ENCODE measurements at regions not wholly inside any gene's neighbourhood (a gene's known extent, or its start where the extent isn't known, plus 50 kb on each side); places are given as distances from the start of the nearest gene placed in this dataset.

DNA sequence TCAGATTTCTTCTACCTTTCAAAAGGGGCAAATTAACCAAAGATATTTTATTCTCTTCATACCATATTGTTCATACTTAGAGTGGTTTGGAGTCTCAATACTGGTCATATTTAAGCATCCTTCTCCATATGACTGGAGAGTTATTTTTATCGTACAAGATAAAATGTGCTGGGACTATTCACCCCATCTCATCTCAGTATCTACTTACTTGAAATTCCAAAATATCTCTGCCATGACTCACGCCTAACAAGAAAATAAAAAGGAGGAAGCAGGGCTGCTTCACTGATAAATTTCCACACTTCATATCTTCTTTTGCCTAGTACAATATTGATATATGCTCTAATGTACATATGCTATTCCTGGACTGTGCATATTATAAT is 277.9 kb upstream of the CDH9 start:
- H3K27ac ChIP-seq (ENCODE audit: low read depth in 2 of 2, low read length in 1 of 2) = peak overlapping the region; percentile 90 to 99; a peak in 3 of 4 replicates
- ChIA-PET CTCF (no interaction called here), POLR2A (no interaction called here)
- peak overlapping the region; percentile 25 to 52; a peak in 3 of 4 replicates for H3K4me3 ChIP-seq (ENCODE audit: low read depth in 2 of 2, low read length in 1 of 2)
- peaks cover 21% of the 10 kb centered on the region for H3F3A ChIP-seq (replicated peaks; ENCODE audit: insufficient read depth)
- H3K9me2 ChIP-seq = 0 out of 2 replicates have a peak, but pooled peaks cover 3% of the 10 kb centered on the region
- H3K9ac ChIP-seq = peak overlapping the region; percentile 72
- no peaks in the 10 kb centered on the region for H4K20me1 ChIP-seq (ENCODE audit: insufficient read depth)
- no peaks in the 10 kb centered on the region for H3K79me2 ChIP-seq (ENCODE audit: insufficient read depth)
- H3K9me3 ChIP-seq = no peaks in the 10 kb centered on the region
- 11% methylated on average over 2 of the region's 2 CpGs for WGBS (ENCODE audit: low lambda C conversion rate)
- peak overlapping the region; percentile 73 for H2AFZ ChIP-seq (ENCODE audit: low read depth)
- no peaks in the 10 kb centered on the region for H3K27me3 ChIP-seq (ENCODE audit: insufficient read depth)
- peaks cover 0 to 6% of the 10 kb centered on the region in 2 experiments; a peak in 2 of 4 replicates for H3K4me1 ChIP-seq (ENCODE audit: control insufficient read depth in 1 of 2, insufficient read depth in 2 of 2, low read depth in 1 of 2, low read length in 1 of 2)
- H3K36me3 ChIP-seq (replicated peaks in 1 of 2; ENCODE audit: control insufficient read depth in 1 of 2, insufficient read depth in 2 of 2, low read length in 1 of 2) = no peaks in the 10 kb centered on the region
- DNase-seq = no peak
- H3K4me2 ChIP-seq = peak overlapping the region; percentile 83
- no peak for TF ChIP-seq MAX (IDR thresholded peaks at IDR 0.05; ENCODE audit: low read depth)
- peak; percentile 74; the same call in 1 of the 2 replicates for TF ChIP-seq TEAD4 (IDR thresholded peaks at IDR 0.05; ENCODE audit: borderline replicate concordance, insufficient read depth)
- no peak for TF ChIP-seq USF1 (IDR thresholded peaks at IDR 0.05; ENCODE audit: borderline replicate concordance, low read depth)
- no peak for TF ChIP-seq SMC3 (IDR thresholded peaks at IDR 0.05; ENCODE audit: low read depth, low read length)
- no peak for TF ChIP-seq EZH2phosphoT487 (IDR thresholded peaks at IDR 0.05; ENCODE audit: borderline replicate concordance, low read depth)
- no peak for TF ChIP-seq FOXJ3 (CRISPR knock-in tag; IDR thresholded peaks at IDR 0.05)
- peak; percentile 92 for TF ChIP-seq JUND (IDR thresholded peaks at IDR 0.05)
- no peak for TF ChIP-seq ELF1 (IDR thresholded peaks at IDR 0.05)
- TF ChIP-seq, protein P1, sequence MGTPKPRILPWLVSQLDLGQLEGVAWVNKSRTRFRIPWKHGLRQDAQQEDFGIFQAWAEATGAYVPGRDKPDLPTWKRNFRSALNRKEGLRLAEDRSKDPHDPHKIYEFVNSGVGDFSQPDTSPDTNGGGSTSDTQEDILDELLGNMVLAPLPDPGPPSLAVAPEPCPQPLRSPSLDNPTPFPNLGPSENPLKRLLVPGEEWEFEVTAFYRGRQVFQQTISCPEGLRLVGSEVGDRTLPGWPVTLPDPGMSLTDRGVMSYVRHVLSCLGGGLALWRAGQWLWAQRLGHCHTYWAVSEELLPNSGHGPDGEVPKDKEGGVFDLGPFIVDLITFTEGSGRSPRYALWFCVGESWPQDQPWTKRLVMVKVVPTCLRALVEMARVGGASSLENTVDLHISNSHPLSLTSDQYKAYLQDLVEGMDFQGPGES (IDR thresholded peaks at IDR 0.05; ENCODE audit: low read depth, low read length) = no peak
- no peak for TF ChIP-seq RXRA (IDR thresholded peaks at IDR 0.05; ENCODE audit: borderline replicate concordance, low read depth)
- no peak for TF ChIP-seq RAD21 (IDR thresholded peaks at IDR 0.05; ENCODE audit: low read length)
- TF ChIP-seq SIN3A (IDR thresholded peaks at IDR 0.05; ENCODE audit: borderline replicate concordance, low read depth, low read length) = no peak
- TF ChIP-seq TAF1 (IDR thresholded peaks at IDR 0.05; ENCODE audit: borderline replicate concordance, low read depth, low read length) = no peak
- peak; percentile 58 for TF ChIP-seq TCF12 (IDR thresholded peaks at IDR 0.05)
- TF ChIP-seq FOXM1 (IDR thresholded peaks at IDR 0.05; ENCODE audit: low read depth) = no peak
- peak; percentile 88 for TF ChIP-seq MEF2A (IDR thresholded peaks at IDR 0.05; ENCODE audit: borderline replicate concordance, low read depth)
- TF ChIP-seq YY1 (IDR thresholded peaks at IDR 0.05; ENCODE audit: low read depth) = no peak
- TF ChIP-seq EP300 (IDR thresholded peaks at IDR 0.05; ENCODE audit: borderline replicate concordance in 1 of 2, low read depth in 1 of 2, low read length in 1 of 2) = peak in 1 of 2 experiments; percentile 52; a peak in 1 of 4 replicates
- no peak for TF ChIP-seq GATA2 (CRISPR knock-in tag; IDR thresholded peaks at IDR 0.05)
- no peak for TF ChIP-seq RCOR1 (IDR thresholded peaks at IDR 0.05; ENCODE audit: low read length)
- TF ChIP-seq, protein P2, sequence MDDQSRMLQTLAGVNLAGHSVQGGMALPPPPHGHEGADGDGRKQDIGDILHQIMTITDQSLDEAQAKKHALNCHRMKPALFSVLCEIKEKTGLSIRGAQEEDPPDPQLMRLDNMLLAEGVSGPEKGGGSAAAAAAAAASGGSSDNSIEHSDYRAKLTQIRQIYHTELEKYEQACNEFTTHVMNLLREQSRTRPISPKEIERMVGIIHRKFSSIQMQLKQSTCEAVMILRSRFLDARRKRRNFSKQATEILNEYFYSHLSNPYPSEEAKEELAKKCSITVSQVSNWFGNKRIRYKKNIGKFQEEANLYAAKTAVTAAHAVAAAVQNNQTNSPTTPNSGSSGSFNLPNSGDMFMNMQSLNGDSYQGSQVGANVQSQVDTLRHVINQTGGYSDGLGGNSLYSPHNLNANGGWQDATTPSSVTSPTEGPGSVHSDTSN (IDR thresholded peaks at IDR 0.05) = no peak; the same call in 1 of the 2 replicates
- TF ChIP-seq, protein P3, sequence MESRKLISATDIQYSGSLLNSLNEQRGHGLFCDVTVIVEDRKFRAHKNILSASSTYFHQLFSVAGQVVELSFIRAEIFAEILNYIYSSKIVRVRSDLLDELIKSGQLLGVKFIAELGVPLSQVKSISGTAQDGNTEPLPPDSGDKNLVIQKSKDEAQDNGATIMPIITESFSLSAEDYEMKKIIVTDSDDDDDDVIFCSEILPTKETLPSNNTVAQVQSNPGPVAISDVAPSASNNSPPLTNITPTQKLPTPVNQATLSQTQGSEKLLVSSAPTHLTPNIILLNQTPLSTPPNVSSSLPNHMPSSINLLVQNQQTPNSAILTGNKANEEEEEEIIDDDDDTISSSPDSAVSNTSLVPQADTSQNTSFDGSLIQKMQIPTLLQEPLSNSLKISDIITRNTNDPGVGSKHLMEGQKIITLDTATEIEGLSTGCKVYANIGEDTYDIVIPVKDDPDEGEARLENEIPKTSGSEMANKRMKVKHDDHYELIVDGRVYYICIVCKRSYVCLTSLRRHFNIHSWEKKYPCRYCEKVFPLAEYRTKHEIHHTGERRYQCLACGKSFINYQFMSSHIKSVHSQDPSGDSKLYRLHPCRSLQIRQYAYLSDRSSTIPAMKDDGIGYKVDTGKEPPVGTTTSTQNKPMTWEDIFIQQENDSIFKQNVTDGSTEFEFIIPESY (IDR thresholded peaks at IDR 0.05; ENCODE audit: borderline replicate concordance, low read depth) = no peak
- TF ChIP-seq, protein P4, sequence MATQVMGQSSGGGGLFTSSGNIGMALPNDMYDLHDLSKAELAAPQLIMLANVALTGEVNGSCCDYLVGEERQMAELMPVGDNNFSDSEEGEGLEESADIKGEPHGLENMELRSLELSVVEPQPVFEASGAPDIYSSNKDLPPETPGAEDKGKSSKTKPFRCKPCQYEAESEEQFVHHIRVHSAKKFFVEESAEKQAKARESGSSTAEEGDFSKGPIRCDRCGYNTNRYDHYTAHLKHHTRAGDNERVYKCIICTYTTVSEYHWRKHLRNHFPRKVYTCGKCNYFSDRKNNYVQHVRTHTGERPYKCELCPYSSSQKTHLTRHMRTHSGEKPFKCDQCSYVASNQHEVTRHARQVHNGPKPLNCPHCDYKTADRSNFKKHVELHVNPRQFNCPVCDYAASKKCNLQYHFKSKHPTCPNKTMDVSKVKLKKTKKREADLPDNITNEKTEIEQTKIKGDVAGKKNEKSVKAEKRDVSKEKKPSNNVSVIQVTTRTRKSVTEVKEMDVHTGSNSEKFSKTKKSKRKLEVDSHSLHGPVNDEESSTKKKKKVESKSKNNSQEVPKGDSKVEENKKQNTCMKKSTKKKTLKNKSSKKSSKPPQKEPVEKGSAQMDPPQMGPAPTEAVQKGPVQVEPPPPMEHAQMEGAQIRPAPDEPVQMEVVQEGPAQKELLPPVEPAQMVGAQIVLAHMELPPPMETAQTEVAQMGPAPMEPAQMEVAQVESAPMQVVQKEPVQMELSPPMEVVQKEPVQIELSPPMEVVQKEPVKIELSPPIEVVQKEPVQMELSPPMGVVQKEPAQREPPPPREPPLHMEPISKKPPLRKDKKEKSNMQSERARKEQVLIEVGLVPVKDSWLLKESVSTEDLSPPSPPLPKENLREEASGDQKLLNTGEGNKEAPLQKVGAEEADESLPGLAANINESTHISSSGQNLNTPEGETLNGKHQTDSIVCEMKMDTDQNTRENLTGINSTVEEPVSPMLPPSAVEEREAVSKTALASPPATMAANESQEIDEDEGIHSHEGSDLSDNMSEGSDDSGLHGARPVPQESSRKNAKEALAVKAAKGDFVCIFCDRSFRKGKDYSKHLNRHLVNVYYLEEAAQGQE (IDR thresholded peaks at IDR 0.05; ENCODE audit: low read depth, low read length) = no peak
- no peak for TF ChIP-seq USF2 (IDR thresholded peaks at IDR 0.05; ENCODE audit: borderline replicate concordance, low read depth, low read length)

All from SK-N-SH (cell line).